Naive thymus-derived CD8-positive, alpha-beta T cell (primary cell): ENCODE measurements at regions not wholly inside any gene's neighbourhood (a gene's known extent, or its start where the extent isn't known, plus 50 kb on each side); places are given as distances from the start of the nearest gene placed in this dataset.
"Not testable (repeated sequence)": the region's sequence is repeated elsewhere in the genome, so short reads cannot be mapped to it uniquely, and the experiment has no call there.

Experiments used
- ATAC-seq, 2 donors: fragments of 150-1000 bp; cut with Tn5 transposase in 1 of 2; sonication (Bioruptor Pico), chemical (Tn5 transposase) in 1 of 2; 1 replicate in 1 of 2; 2 replicates in 1 of 2; pipeline ENCODE4 v1.10.0; 2021; ENCODE audit warnings: mild to moderate bottlenecking in 2 of 2, moderate library complexity in 2 of 2
- POLR2A ChIA-PET: fragments of 350-600 bp; sonication (Branson Sonifier 250); formaldehyde crosslinking; loops from one replicate; lab custom pipeline; 2021; ENCODE audit warnings: antibody characterized with exemption; lab: Charles Lee
- DNase-seq, 10 donors: peaks; one replicate each; pipeline versions ENCODE4 v3.0.0 to v3.0.0-alpha.2; 2020 to 2022
- H3K27ac Mint-ChIP-seq, 10 donors: one replicate each; pipeline ENCODE4 v1.8.0; 2020 to 2022; ENCODE audit warnings: mild to moderate bottlenecking in 10 of 10, mixed read lengths in 10 of 10, moderate library complexity in 4 of 10, inconsistent platforms in 1 of 10
- H3K27me3 Mint-ChIP-seq, 5 donors: one replicate each; pipeline ENCODE4 v1.8.0; 2021 to 2022; ENCODE audit warnings: mixed read lengths in 5 of 5
- H3K36me3 Mint-ChIP-seq, 3 donors: one replicate each; pipeline ENCODE4 v1.8.0; 2020 to 2022; ENCODE audit warnings: mixed read lengths in 3 of 3, mild to moderate bottlenecking in 2 of 3, inconsistent platforms in 1 of 3
- H3K4me1 Mint-ChIP-seq, 4 donors: one replicate each; pipeline ENCODE4 v1.8.0; 2021 to 2022; ENCODE audit warnings: mixed read lengths in 4 of 4
- H3K4me3 Mint-ChIP-seq, 10 donors: one replicate each; pipeline ENCODE4 v1.8.0; 2020 to 2022; ENCODE audit warnings: mild to moderate bottlenecking in 10 of 10, mixed read lengths in 10 of 10, moderate library complexity in 6 of 10, inconsistent platforms in 1 of 10
- H3K9me3 Mint-ChIP-seq, 9 donors: one replicate each; pipeline ENCODE4 v1.8.0; 2020 to 2022; ENCODE audit warnings: mixed read lengths in 9 of 9, mild to moderate bottlenecking in 3 of 9, inconsistent platforms in 1 of 9, moderate library complexity in 1 of 9

DNA sequence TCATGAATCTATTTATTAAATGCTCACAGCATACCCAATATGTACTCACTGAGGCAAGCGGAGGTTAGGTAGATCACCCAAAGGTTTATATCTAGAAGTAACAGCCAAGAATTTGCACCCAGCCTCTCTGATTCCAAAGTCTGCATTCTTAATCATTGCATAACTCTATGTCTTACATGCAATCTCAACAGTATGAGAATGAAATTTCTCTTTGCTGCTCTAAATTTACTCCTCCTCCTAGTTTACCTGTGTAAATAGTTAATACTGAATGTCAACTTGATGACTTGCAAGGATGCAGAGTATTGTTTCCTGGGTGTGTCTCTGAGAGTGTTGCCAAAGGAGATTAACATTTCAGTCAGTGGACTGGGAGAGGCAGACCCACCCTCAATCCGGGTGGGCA, 840.6 kb downstream of the BRINP3 start:
- DNase-seq (no peak), ATAC-seq (no peak)
- POLR2A ChIA-PET, result no interaction called here
- Mint-ChIP-seq H3K36me3 (no peaks in the 10 kb centered on the region), H3K27ac (no peak overlapping the region), H3K27me3 (no peaks in the 10 kb centered on the region), H3K4me1 (no peaks in the 10 kb centered on the region), H3K9me3 (peaks cover 0 to 11% (median 8%) of the 10 kb centered on the region in 9 donors), H3K4me3 (no peak overlapping the region)

DNA sequence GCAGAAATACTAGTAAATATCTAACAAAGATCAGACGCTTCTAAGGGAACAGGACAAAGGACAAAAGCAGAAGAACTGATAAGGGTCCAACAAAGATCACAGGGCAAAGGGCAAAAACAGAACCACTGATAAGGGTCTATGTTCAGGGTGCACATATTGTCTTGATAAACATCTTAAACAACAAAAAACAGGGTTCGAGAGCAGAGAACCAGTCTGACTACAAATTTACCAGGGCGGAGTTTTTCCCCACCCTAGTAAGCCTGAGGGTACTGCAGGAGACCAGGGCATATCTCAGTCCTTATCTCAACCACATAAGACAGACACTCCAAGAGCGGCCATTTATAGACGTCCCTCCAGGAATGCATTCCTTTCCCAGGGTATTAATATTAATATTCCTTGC, 833.5 kb downstream of the BRINP3 start:
- H3K27ac Mint-ChIP-seq, DNase-seq, H3K4me3 Mint-ChIP-seq, H3K27me3 Mint-ChIP-seq, H3K4me1 Mint-ChIP-seq, ATAC-seq, POLR2A ChIA-PET, H3K36me3 Mint-ChIP-seq: not testable (repeated sequence)
- peaks cover 0 to 10% (median 6%) of the 10 kb centered on the region in 9 donors for H3K9me3 Mint-ChIP-seq

DNA sequence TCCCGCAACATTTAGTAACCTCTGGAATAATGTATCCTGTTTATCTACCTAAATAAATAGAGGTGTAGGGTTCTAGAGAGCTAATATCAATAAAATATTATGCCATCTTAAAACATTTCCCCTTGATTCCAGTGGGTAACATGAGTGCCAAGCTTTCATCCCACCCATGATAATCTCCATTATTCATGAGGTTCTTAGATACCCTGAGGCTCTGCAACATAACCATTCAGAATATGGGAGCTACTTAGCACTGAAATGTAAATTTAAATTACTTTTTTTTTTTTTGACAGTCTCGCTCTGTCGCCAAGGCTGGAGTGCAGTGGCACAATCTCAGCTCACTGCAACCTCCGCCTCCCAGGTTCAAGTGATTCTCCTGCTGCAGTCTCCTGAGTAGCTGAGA, 832.7 kb downstream of the BRINP3 start:
- POLR2A ChIA-PET, result no interaction called here
- peaks cover 0 to 12% (median 6%) of the 10 kb centered on the region in 9 donors for H3K9me3 Mint-ChIP-seq
- no peaks in the 10 kb centered on the region for H3K4me1 Mint-ChIP-seq
- no peak overlapping the region for H3K4me3 Mint-ChIP-seq
- H3K36me3 Mint-ChIP-seq, result no peaks in the 10 kb centered on the region
- no peak overlapping the region for H3K27ac Mint-ChIP-seq
- no peak for ATAC-seq
- no peaks in the 10 kb centered on the region for H3K27me3 Mint-ChIP-seq
- no peak for DNase-seq

DNA sequence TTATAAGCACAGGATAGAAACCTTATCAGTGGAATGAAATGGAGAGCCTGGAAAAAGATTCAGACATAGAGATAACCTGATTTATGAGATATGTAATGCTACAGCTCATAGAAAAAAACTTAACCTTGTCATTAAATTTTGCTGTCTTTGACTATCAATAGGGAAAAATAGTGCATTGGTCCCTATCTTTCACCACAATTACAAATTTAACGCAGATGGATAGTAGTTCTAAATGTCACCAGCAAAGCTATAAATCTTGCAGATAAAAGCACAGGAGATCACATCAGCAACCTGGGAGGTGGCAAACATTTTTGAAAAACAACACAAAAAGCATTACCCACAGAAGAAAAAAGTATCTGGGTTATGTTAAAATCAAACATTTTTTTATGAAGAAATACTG, 831.6 kb downstream of the BRINP3 start:
- ATAC-seq (no peak), DNase-seq (no peak)
- H3K4me1 Mint-ChIP-seq, result no peaks in the 10 kb centered on the region
- no peaks in the 10 kb centered on the region for H3K36me3 Mint-ChIP-seq
- POLR2A ChIA-PET, result no interaction called here
- H3K27ac Mint-ChIP-seq, result no peak overlapping the region
- no peaks in the 10 kb centered on the region for H3K27me3 Mint-ChIP-seq
- no peak overlapping the region for H3K4me3 Mint-ChIP-seq
- H3K9me3 Mint-ChIP-seq, result peaks cover 0 to 14% (median 6%) of the 10 kb centered on the region in 9 donors

DNA sequence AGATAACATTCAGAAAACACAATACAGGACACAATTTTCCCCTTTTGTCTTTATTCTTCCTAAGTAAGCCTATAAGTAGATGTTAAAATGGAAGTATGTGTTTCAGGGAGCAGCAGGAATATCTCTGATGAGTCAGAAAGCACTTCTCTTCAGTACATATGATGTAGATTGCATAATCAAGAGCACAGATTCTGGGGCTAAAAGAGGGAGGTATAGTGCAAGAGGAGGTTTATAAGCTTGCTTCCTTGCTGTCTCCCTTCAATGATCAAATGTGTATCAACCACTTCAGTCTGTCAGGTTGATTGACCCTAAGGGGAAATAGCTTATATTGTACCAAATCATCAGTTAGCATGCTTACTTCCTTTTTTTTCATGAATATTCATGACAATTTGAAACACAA, 822.8 kb downstream of the BRINP3 start:
- H3K4me1 Mint-ChIP-seq, result no peaks in the 10 kb centered on the region
- ATAC-seq (no peak), DNase-seq (no peak)
- no peak overlapping the region for H3K4me3 Mint-ChIP-seq
- H3K36me3 Mint-ChIP-seq, result no peaks in the 10 kb centered on the region
- H3K27ac Mint-ChIP-seq, result no peak overlapping the region
- POLR2A ChIA-PET, result no interaction called here
- peaks cover 0 to 28% (median 4%) of the 10 kb centered on the region in 9 donors for H3K9me3 Mint-ChIP-seq
- no peaks in the 10 kb centered on the region for H3K27me3 Mint-ChIP-seq

DNA sequence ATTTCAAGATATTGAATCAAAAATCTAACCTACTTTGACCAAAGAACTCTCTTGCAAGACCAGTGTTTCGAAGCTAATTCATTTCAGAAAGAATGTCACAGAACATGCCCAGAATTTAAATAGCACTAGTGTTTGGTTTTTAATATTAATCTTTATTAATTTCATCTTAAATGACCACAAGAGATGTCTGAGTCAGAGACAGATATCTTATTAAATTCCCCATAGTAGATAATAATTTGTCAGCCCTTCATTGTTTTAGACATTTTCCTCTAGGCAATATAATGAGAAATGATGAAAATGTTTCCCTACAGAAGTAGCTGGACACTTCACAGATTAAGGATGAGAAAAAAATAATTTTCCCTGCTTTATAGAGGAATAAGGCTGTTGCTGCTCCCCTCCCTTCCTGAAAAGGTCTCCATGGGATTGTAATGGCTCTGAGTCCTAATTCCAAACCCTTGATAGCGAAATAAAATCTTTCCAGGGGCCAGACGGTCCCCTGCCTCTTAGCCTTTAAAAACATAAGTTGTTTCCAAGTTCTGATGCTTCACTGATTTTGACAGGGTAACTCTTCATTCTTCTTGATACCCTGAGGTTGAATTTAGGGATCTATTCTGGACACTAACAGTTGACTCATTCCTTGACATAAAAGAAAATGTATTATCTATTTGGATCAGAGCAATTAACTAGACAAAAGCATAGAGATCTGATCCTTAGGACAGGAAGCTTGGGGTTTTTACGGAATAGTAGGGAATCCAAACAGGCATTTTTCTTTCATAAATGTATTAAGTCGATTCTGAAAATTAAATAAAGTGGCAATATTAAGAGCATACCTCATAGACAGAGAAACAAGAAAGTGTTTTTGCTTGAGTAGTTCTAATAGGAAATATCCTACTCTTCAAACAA, 820.8 kb downstream of the BRINP3 start:
- Mint-ChIP-seq H3K4me1 (no peaks in the 10 kb centered on the region), H3K27me3 (no peaks in the 10 kb centered on the region), H3K9me3 (peaks cover 0 to 23% (median 4%) of the 10 kb centered on the region in 9 donors), H3K27ac (no peak overlapping the region), H3K4me3 (no peak overlapping the region), H3K36me3 (no peaks in the 10 kb centered on the region)
- no peak for DNase-seq
- no peak for ATAC-seq
- POLR2A ChIA-PET, result no interaction called here

DNA sequence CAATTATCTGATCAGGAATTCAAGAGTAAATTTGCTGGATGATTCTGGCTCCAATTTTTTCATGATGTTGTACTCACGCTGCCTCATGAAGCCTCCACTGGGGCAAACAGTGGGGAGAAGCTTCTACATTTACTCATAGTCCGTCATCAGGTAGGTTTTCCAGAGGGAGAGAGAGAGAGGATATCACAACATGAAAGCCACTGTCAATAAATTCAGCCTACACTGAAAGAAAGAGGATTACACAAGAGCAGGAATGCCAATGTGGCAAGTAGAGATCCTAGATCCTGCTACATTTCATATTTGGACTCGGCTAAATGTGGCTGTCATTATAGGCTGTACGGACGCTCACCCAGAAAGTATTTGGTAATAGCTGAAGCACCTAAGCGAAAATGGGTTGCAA, 819.9 kb downstream of the BRINP3 start:
- Mint-ChIP-seq H3K36me3 (no peaks in the 10 kb centered on the region), H3K27me3 (no peaks in the 10 kb centered on the region), H3K27ac (no peak overlapping the region), H3K4me1 (no peaks in the 10 kb centered on the region), H3K9me3 (peaks cover 0 to 23% (median 7%) of the 10 kb centered on the region in 9 donors), H3K4me3 (no peak overlapping the region)
- DNase-seq, result no peak
- POLR2A ChIA-PET, result no interaction called here
- no peak for ATAC-seq

DNA sequence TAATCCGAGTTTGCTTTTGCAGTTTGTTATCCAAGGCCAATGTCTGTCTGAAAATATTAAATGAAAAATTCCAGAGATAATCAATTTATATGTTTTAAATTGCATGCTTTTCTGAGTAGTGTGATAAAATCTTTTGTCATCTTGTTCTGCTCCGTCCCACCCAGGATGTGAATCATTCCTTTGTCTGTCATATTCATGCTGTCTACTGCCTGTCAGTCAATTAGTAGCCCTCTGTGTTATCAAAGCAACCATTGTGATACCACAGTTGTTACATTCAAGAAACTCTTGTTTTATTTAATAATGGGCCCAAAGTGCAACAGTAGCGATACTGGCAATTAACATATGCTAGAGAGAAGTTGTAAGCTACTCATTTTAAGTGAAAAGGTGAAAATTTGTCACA, 819.3 kb downstream of the BRINP3 start:
- Mint-ChIP-seq H3K27ac (no peak overlapping the region), H3K36me3 (no peaks in the 10 kb centered on the region), H3K9me3 (peaks cover 0 to 19% (median 7%) of the 10 kb centered on the region in 9 donors), H3K4me3 (no peak overlapping the region), H3K27me3 (no peaks in the 10 kb centered on the region), H3K4me1 (no peaks in the 10 kb centered on the region)
- no peak for ATAC-seq
- DNase-seq, result no peak
- POLR2A ChIA-PET, result no interaction called here

DNA sequence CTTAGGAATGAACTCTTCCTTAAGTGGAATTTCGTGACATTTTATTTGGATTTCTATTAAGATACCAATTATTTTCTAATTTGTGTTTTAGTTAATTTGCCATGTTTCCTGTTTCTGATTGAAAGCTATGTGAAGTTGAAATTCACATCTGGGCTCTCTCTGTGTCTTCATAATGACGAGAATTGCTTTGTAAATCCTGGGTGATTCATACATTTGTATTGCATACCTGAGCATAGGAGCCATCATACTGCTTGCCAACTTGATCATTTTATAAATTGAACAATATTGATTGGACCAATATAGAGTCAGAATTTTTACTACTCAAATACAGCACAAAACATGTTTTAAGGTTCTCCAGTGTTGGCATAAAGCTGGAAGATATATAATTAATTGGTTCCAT, 817.9 kb downstream of the BRINP3 start:
- Mint-ChIP-seq H3K4me1 (no peaks in the 10 kb centered on the region), H3K4me3 (no peak overlapping the region), H3K27me3 (no peaks in the 10 kb centered on the region), H3K27ac (no peak overlapping the region), H3K36me3 (no peaks in the 10 kb centered on the region), H3K9me3 (peaks cover 0 to 11% (median 5%) of the 10 kb centered on the region in 9 donors)
- ATAC-seq (no peak), DNase-seq (no peak)
- POLR2A ChIA-PET, result no interaction called here

DNA sequence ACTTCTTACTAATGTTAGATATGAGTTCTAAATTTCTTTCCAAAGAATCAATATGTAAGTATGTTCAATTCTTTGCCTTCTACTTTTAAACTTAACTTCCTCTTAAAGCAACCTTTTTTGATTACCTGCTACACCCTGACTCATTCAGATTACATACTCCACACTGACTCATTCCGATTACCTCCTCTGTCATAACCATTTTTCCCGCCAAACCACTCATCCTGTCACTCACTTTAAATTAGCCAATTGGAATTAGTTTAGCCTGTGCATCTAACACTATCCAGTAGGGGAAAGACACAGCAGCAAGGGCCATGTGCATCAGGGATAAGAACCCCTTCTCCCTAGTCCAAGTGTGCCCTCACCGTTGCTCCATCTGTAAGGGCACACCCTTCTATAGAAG, 815.5 kb downstream of the BRINP3 start:
- Mint-ChIP-seq H3K27me3 (no peaks in the 10 kb centered on the region), H3K4me1 (no peaks in the 10 kb centered on the region), H3K9me3 (peaks cover 3 to 24% (median 11%) of the 10 kb centered on the region in 9 donors), H3K4me3 (no peak overlapping the region), H3K36me3 (no peaks in the 10 kb centered on the region), H3K27ac (no peak overlapping the region)
- no peak for ATAC-seq
- DNase-seq, result no peak
- POLR2A ChIA-PET, result no interaction called here

DNA sequence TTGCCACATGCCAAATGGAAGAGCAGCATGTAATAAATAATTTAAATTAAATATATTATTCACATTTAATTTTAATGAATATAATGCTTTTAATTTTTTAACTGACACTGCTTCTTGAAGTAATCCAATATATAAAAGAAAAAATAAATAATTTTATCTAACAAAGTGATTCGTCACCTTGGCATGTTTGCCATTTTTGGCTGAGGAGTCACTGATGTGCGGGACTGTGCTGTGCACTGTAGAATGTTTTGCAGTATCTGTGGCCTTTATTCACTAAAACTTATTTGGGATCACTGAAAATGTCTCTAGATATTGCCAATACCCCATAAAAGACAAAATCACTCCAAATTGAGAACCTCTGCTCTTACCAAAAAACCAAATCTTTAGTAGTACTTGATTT, 807.8 kb downstream of the BRINP3 start:
- no peak for ATAC-seq

DNA sequence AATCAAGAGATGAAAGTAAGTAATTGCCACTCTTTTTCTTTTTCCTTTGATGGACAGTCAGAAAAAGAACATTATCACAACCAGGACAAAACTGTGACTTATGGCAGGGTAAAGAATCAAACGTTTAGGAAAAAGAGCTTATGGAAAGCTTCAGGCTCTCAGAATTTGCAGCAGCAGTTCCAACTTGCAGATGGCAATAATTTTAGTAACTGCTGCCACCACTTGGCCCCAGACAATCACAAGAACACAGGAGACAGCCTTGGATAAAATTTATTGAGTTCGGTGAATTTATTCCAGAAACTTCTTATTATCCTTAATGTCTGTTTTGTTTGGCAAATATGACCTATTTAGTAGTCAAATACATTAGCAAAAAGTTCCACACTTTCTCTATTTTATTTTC, 804.4 kb downstream of the BRINP3 start:
- Mint-ChIP-seq H3K4me3 (no peak overlapping the region), H3K36me3 (no peaks in the 10 kb centered on the region), H3K9me3 (peaks cover 4 to 19% (median 9%) of the 10 kb centered on the region in 9 donors), H3K4me1 (no peaks in the 10 kb centered on the region), H3K27ac (no peak overlapping the region), H3K27me3 (no peaks in the 10 kb centered on the region)
- DNase-seq, result no peak
- POLR2A ChIA-PET, result no interaction called here
- no peak for ATAC-seq

More for the DNA sequence above, 807.8 kb downstream of the BRINP3 start:
- no peak overlapping the region for H3K4me3 Mint-ChIP-seq
- H3K36me3 Mint-ChIP-seq, result no peaks in the 10 kb centered on the region
- H3K9me3 Mint-ChIP-seq, result peaks cover 4 to 32% (median 15%) of the 10 kb centered on the region in 9 donors
- H3K27ac Mint-ChIP-seq, result no peak overlapping the region
- no peaks in the 10 kb centered on the region for H3K27me3 Mint-ChIP-seq
- no peak for DNase-seq
- POLR2A ChIA-PET, result no interaction called here
- H3K4me1 Mint-ChIP-seq, result no peaks in the 10 kb centered on the region

DNA sequence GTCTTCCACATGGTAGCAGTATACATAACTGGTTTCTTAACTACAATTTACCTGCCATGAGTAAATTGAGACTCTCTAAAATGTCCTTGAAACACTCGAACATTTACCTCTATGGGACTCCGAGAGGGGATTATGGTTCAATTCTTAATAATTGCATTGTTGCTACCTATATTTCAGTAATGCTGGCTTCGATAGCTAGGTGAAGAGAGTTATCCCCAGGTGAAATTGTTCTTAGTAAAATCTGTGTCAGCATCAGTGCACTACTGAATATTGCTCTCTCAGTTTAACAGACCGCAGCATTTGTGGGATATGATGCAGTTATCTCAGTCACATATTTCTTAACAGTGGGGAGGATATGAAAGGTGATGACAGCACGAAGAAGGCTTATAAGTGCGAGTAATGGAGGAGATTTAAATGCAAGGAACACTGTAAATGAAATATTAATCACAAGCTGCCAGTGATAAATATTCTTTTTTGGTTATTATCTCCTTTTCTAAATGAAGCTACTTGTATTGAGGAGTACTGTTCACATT, 801.9 kb downstream of the BRINP3 start:
- Mint-ChIP-seq H3K27me3 (no peaks in the 10 kb centered on the region), H3K36me3 (no peaks in the 10 kb centered on the region), H3K4me1 (no peaks in the 10 kb centered on the region), H3K4me3 (no peak overlapping the region), H3K9me3 (peaks cover 0 to 34% (median 8%) of the 10 kb centered on the region in 9 donors), H3K27ac (no peak overlapping the region)
- POLR2A ChIA-PET, result no interaction called here
- ATAC-seq (no peak), DNase-seq (no peak)
